Astrocyte (in vitro differentiated cells and primary cell): ENCODE measurements at regions not wholly inside any gene's neighbourhood (a gene's known extent, or its start where the extent isn't known, plus 50 kb on each side); places are given as distances from the start of the nearest gene placed in this dataset.

Source experiments
- DNase-seq: peaks from one replicate; pipeline ENCODE4 v3.0.0-alpha.2; 2010; ENCODE audit warnings: low read depth
- FAIRE-seq: peaks from 2 replicates; lab custom pipeline; 2011; peaks lifted over from hg19 to GRCh38; lab: Jason Lieb, UNC
- H2AFZ ChIP-seq: 2 replicates; pipeline ENCODE4 v1.6.0; 2012; ENCODE audit warnings: low read depth, low read length, inconsistent platforms
- H3K27ac ChIP-seq: 2 replicates; pipeline ENCODE4 v1.5.1; 2011; ENCODE audit warnings: low read depth, low read length, inconsistent platforms
- H3K27me3 ChIP-seq: 2 replicates; pipeline ENCODE4 v1.6.0; 2011; ENCODE audit warnings: low read length, inconsistent platforms; ENCODE audit not compliant: insufficient read depth
- H3K36me3 ChIP-seq: 2 replicates; pipeline ENCODE4 v1.5.1; 2011; ENCODE audit warnings: low read length, inconsistent platforms; ENCODE audit not compliant: insufficient read depth
- H3K4me1 ChIP-seq: 2 replicates; pipeline ENCODE4 v1.5.1; 2011; ENCODE audit warnings: low read length, inconsistent platforms; ENCODE audit not compliant: insufficient read depth
- H3K4me2 ChIP-seq: 2 replicates; pipeline ENCODE4 v1.6.0; 2012; ENCODE audit warnings: low read length, inconsistent platforms
- H3K4me3 ChIP-seq: 2 replicates; pipeline ENCODE4 v1.5.1; 2011; ENCODE audit warnings: low read depth, mild to moderate bottlenecking, low read length, inconsistent platforms; ENCODE audit not compliant: insufficient read depth
- H3K79me2 ChIP-seq: 2 replicates; pipeline ENCODE4 v1.6.0; 2012; ENCODE audit warnings: mild to moderate bottlenecking, low read length, inconsistent platforms; ENCODE audit not compliant: insufficient read depth
- H3K9ac ChIP-seq: 2 replicates; pipeline ENCODE4 v1.6.0; 2012; ENCODE audit warnings: mild to moderate bottlenecking, low read length, inconsistent platforms
- H3K9me3 ChIP-seq: 2 replicates; pipeline ENCODE4 v1.5.1; 2012; ENCODE audit warnings: low read depth, mild to moderate bottlenecking, low read length, inconsistent platforms; ENCODE audit not compliant: insufficient read depth
- H4K20me1 ChIP-seq: 2 replicates; pipeline ENCODE4 v1.6.0; 2012; ENCODE audit warnings: low read length, inconsistent platforms; ENCODE audit not compliant: insufficient read depth
- H3K27ac Mint-ChIP-seq: one replicate; pipeline ENCODE4 v1.8.0; 2021; ENCODE audit warnings: mild to moderate bottlenecking, mixed read lengths; ENCODE audit not compliant: unreplicated experiment
- H3K27me3 Mint-ChIP-seq: one replicate; pipeline ENCODE4 v1.8.0; 2021; ENCODE audit warnings: low read depth, mixed read lengths; ENCODE audit not compliant: unreplicated experiment
- H3K36me3 Mint-ChIP-seq: one replicate; pipeline ENCODE4 v1.8.0; 2021; ENCODE audit warnings: low read depth, mixed read lengths; ENCODE audit not compliant: unreplicated experiment
- H3K4me1 Mint-ChIP-seq: one replicate; pipeline ENCODE4 v1.8.0; 2021; ENCODE audit warnings: low read depth, mixed read lengths; ENCODE audit not compliant: unreplicated experiment
- H3K4me3 Mint-ChIP-seq: one replicate; pipeline ENCODE4 v1.8.0; 2021; ENCODE audit warnings: mild to moderate bottlenecking, moderate library complexity, mixed read lengths; ENCODE audit not compliant: unreplicated experiment
- H3K9me3 Mint-ChIP-seq: one replicate; pipeline ENCODE4 v1.8.0; 2021; ENCODE audit warnings: mild to moderate bottlenecking, mixed read lengths; ENCODE audit not compliant: unreplicated experiment
- CTCF ChIP-seq: IDR thresholded peaks from 2 replicates; pipeline ENCODE4 v1.5.1; 2011; ENCODE audit warnings: low read depth, mild to moderate bottlenecking, inconsistent platforms, low read length, moderate library complexity; ENCODE audit not compliant: insufficient read depth
- EZH2 ChIP-seq: IDR thresholded peaks from 2 replicates; pipeline ENCODE4 v1.6.1; 2012; ENCODE audit warnings: mild to moderate bottlenecking, low read length, inconsistent platforms; ENCODE audit not compliant: insufficient read depth

GRCh38 chr6:54445207-54445606 lies 137.0 kb downstream of the TINAG start:
- Histone ChIP-seq H3K27ac (no peak overlapping the region), H3K4me3 (no peak overlapping the region), H3K4me1 (no peaks in the 10 kb centered on the region), H3K4me2 (no peak overlapping the region), H2AFZ (no peak overlapping the region), H3K9ac (no peak overlapping the region), H4K20me1 (no peaks in the 10 kb centered on the region), H3K27me3 (no peaks in the 10 kb centered on the region), H3K9me3 (no peaks in the 10 kb centered on the region), H3K79me2 (no peaks in the 10 kb centered on the region), H3K36me3 (no peaks in the 10 kb centered on the region)
- Mint-ChIP-seq H3K27ac (no peak overlapping the region), H3K27me3 (no peaks in the 10 kb centered on the region), H3K4me3 (no peak overlapping the region), H3K36me3 (no peaks in the 10 kb centered on the region), H3K4me1 (no peaks in the 10 kb centered on the region), H3K9me3 (peaks cover 2% of the 10 kb centered on the region)
- FAIRE-seq (no peak), DNase-seq (no peak)
- TF ChIP-seq CTCF (no peak), EZH2 (no peak)

- no peaks in the 10 kb centered on the region for H3K4me1 Mint-ChIP-seq
- H3K27me3 Mint-ChIP-seq: no peaks in the 10 kb centered on the region
- no peaks in the 10 kb centered on the region for H3K4me1 ChIP-seq
- no peak overlapping the region for H3K27ac Mint-ChIP-seq
- no peaks in the 10 kb centered on the region for H3K27me3 ChIP-seq
- H3K79me2 ChIP-seq: no peaks in the 10 kb centered on the region
- no peak for TF ChIP-seq EZH2
- no peak for TF ChIP-seq CTCF
- H3K4me2 ChIP-seq: no peak overlapping the region
- FAIRE-seq: peak; percentile 17
- H3K9me3 Mint-ChIP-seq: peaks cover 4% of the 10 kb centered on the region
- H3K4me3 ChIP-seq: no peak overlapping the region
- no peaks in the 10 kb centered on the region for H4K20me1 ChIP-seq
- DNase-seq: no peak
- no peaks in the 10 kb centered on the region for H3K9me3 ChIP-seq
- no peak overlapping the region for H3K9ac ChIP-seq
- H3K36me3 Mint-ChIP-seq: no peaks in the 10 kb centered on the region
- H3K27ac ChIP-seq: no peak overlapping the region
- no peak overlapping the region for H3K4me3 Mint-ChIP-seq
- no peak overlapping the region for H2AFZ ChIP-seq
- H3K36me3 ChIP-seq: no peaks in the 10 kb centered on the region
Measured at GRCh38 chr6:54448617-54449016, 140.4 kb downstream of the TINAG start.

- TF ChIP-seq EZH2 (no peak), CTCF (no peak)
- H3K4me1 ChIP-seq: no peaks in the 10 kb centered on the region
- no peaks in the 10 kb centered on the region for H3K36me3 ChIP-seq
- no peak overlapping the region for H3K9ac ChIP-seq
- H3K27ac Mint-ChIP-seq: no peak overlapping the region
- no peaks in the 10 kb centered on the region for H3K27me3 ChIP-seq
- no peaks in the 10 kb centered on the region for H3K79me2 ChIP-seq
- no peak overlapping the region for H2AFZ ChIP-seq
- no peak for DNase-seq
- H3K4me2 ChIP-seq: no peak overlapping the region
- peaks cover 4% of the 10 kb centered on the region for H3K9me3 Mint-ChIP-seq
- H3K36me3 Mint-ChIP-seq: no peaks in the 10 kb centered on the region
- no peaks in the 10 kb centered on the region for H3K27me3 Mint-ChIP-seq
- H3K4me3 ChIP-seq: no peak overlapping the region
- H3K27ac ChIP-seq: no peak overlapping the region
- no peak overlapping the region for H3K4me3 Mint-ChIP-seq
- no peaks in the 10 kb centered on the region for H4K20me1 ChIP-seq
- H3K4me1 Mint-ChIP-seq: no peaks in the 10 kb centered on the region
- no peak for FAIRE-seq
- no peaks in the 10 kb centered on the region for H3K9me3 ChIP-seq
Measured at GRCh38 chr6:54451516-54451915, 143.3 kb downstream of the TINAG start.
